Loucy (cell line): ENCODE measurements at regions not wholly inside any gene's neighbourhood (a gene's known extent, or its start where the extent isn't known, plus 50 kb on each side); places are given as distances from the start of the nearest gene placed in this dataset.

Source experiments
- EZH2phosphoT487 ChIP-seq: fragments of 200-600 bp; IDR thresholded peaks from 2 replicates; pipeline ENCODE4 v1.6.1; 2018; ENCODE audit warnings: antibody characterized with exemption, mild to moderate bottlenecking, moderate library complexity, borderline replicate concordance
- TF ChIP-seq, protein P1 (sequence below): fragments of 200-600 bp; sonication (generic); conservative IDR thresholded peaks from 2 replicates; pipeline ENCODE4 v1.5.1; 2014; ENCODE audit warnings: mild to moderate bottlenecking, antibody characterized with exemption, low read length

DNA sequence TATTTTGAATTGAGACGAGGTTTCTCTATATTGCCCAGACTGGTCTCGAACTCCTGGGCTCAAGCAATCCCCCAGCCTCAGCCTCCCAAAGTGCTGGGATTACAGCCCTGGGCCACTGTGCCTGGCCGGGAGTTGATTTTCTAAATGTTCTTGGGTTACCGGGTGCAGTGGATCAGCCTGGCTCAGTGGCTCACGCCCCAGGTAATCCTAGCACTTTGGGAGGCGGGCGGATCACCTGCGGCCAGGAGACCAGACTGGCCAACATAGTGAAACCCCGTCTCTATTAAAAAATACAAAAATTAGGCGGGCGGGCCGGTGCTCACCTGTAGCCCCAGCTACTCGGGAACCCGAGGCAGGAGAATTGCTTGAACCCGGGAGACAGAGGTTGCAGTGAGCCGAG, 106.9 kb upstream of the LARP1 start:
- TF ChIP-seq, protein P1, sequence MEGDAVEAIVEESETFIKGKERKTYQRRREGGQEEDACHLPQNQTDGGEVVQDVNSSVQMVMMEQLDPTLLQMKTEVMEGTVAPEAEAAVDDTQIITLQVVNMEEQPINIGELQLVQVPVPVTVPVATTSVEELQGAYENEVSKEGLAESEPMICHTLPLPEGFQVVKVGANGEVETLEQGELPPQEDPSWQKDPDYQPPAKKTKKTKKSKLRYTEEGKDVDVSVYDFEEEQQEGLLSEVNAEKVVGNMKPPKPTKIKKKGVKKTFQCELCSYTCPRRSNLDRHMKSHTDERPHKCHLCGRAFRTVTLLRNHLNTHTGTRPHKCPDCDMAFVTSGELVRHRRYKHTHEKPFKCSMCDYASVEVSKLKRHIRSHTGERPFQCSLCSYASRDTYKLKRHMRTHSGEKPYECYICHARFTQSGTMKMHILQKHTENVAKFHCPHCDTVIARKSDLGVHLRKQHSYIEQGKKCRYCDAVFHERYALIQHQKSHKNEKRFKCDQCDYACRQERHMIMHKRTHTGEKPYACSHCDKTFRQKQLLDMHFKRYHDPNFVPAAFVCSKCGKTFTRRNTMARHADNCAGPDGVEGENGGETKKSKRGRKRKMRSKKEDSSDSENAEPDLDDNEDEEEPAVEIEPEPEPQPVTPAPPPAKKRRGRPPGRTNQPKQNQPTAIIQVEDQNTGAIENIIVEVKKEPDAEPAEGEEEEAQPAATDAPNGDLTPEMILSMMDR: no peak
- TF ChIP-seq EZH2phosphoT487: no peak
